SU-DHL-6 (cell line): ENCODE measurements at regions not wholly inside any gene's neighbourhood (a gene's known extent, or its start where the extent isn't known, plus 50 kb on each side); places are given as distances from the start of the nearest gene placed in this dataset.

Experiments
- H2AFZ ChIP-seq: fragments of 200-600 bp; sonication (generic); 2 replicates; pipeline ENCODE4 v1.6.1; 2014; ENCODE audit warnings: low read depth, mild to moderate bottlenecking, moderate library complexity, mixed read lengths, antibody characterized with exemption, low read length; ENCODE audit not compliant: severe bottlenecking
- H3F3A ChIP-seq: fragments of 200-600 bp; shearing (Covaris generic); 2 replicates; pipeline ENCODE4 v1.6.0; 2016; ENCODE audit warnings: antibody characterized with exemption, mild to moderate bottlenecking; ENCODE audit not compliant: insufficient read depth
- H3K27ac ChIP-seq: fragments of 200-600 bp; sonication (generic); 2 replicates; pipeline ENCODE4 v1.5.1; 2016; ENCODE audit warnings: low read depth, mild to moderate bottlenecking, low read length, moderate library complexity, mixed read lengths
- H3K27me3 ChIP-seq: fragments of 200-600 bp; sonication (generic), shearing (Covaris generic); 2 replicates; pipeline ENCODE4 v1.6.0; 2014; ENCODE audit warnings: mild to moderate bottlenecking, low read length
- H3K36me3 ChIP-seq: fragments of 200-600 bp; sonication (generic); 2 replicates; pipeline ENCODE4 v1.6.1; 2014; ENCODE audit warnings: mild to moderate bottlenecking, low read length, mixed read lengths
- H3K4me2 ChIP-seq: fragments of 300-600, 200-600 bp; shearing (Covaris generic), sonication (generic); 2 replicates; pipeline ENCODE4 v1.6.0; 2014; ENCODE audit warnings: low read length, low read depth, mild to moderate bottlenecking; ENCODE audit not compliant: poor library complexity, severe bottlenecking
- H3K4me3 ChIP-seq: fragments of 200-600 bp; sonication (generic); 2 replicates; pipeline ENCODE4 v1.5.1; 2014; ENCODE audit warnings: antibody characterized with exemption, low read length, mild to moderate bottlenecking, mixed read lengths; ENCODE audit not compliant: insufficient read depth, poor library complexity, severe bottlenecking
- H3K79me2 ChIP-seq: fragments of 200-600 bp; sonication (generic); 2 replicates; pipeline ENCODE4 v1.6.1; 2014; ENCODE audit warnings: mild to moderate bottlenecking, low read length, moderate library complexity; ENCODE audit not compliant: insufficient read depth
- H3K9ac ChIP-seq: fragments of 200-600 bp; sonication (generic); 2 replicates; pipeline ENCODE4 v1.7.0; 2014; ENCODE audit warnings: mild to moderate bottlenecking, low read length
- H3K9me2 ChIP-seq: fragments of 200-600 bp; sonication (generic); replicated peaks from 2 replicates; pipeline ENCODE4 v1.6.1; 2014; ENCODE audit warnings: low read length; ENCODE audit not compliant: insufficient read depth
- H3K9me3 ChIP-seq: fragments of 200-600 bp; sonication (generic); 2 replicates; pipeline ENCODE4 v1.6.1; 2014; ENCODE audit warnings: low read length, mixed read lengths; ENCODE audit not compliant: insufficient read depth
- H4K20me1 ChIP-seq: fragments of 200-600 bp; sonication (generic); 2 replicates; pipeline ENCODE4 v1.6.1; 2014; ENCODE audit warnings: low read depth, mild to moderate bottlenecking, antibody characterized with exemption, low read length, moderate library complexity, mixed read lengths
- CTCF ChIP-seq: fragments of 200-600 bp; sonication (generic); IDR thresholded peaks from one replicate; pipeline ENCODE4 v1.5.1; 2017; ENCODE audit warnings: antibody characterized with exemption, mild to moderate bottlenecking, low read length, moderate library complexity; ENCODE audit not compliant: insufficient read depth, poor library complexity, severe bottlenecking
- EZH2phosphoT487 ChIP-seq: fragments of 200-600 bp; sonication (generic), shearing (Covaris generic); conservative IDR thresholded peaks from 2 replicates; pipeline ENCODE4 v1.6.1; 2018; ENCODE audit warnings: mild to moderate bottlenecking, antibody characterized with exemption, low read length, moderate library complexity, mixed read lengths

GRCh38 chr12:46550266-46550879 lies 177.8 kb upstream of the SLC38A2 start:
- H3K4me3 ChIP-seq = no peak overlapping the region
- no peak overlapping the region for H2AFZ ChIP-seq
- H3K9ac ChIP-seq = no peak overlapping the region
- H3K36me3 ChIP-seq = no peaks in the 10 kb centered on the region
- no peaks in the 10 kb centered on the region for H3K9me2 ChIP-seq
- H3K4me2 ChIP-seq = no peak overlapping the region
- H4K20me1 ChIP-seq = no peaks in the 10 kb centered on the region
- TF ChIP-seq CTCF (no peak), EZH2phosphoT487 (no peak)
- no peaks in the 10 kb centered on the region for H3K27me3 ChIP-seq
- no peaks in the 10 kb centered on the region for H3K79me2 ChIP-seq
- H3K9me3 ChIP-seq = no peaks in the 10 kb centered on the region
- H3F3A ChIP-seq = no peaks in the 10 kb centered on the region
- H3K27ac ChIP-seq = no peak overlapping the region

- Histone ChIP-seq H2AFZ (no peak overlapping the region), H3K9ac (no peak overlapping the region), H3K4me2 (no peak overlapping the region)
Measured at GRCh38 chr12:46549527-46550265, 177.1 kb upstream of the SLC38A2 start.

GRCh38 chr12:46548605-46549071 lies 176.1 kb upstream of the SLC38A2 start:
- Histone ChIP-seq H2AFZ (no peak overlapping the region), H3K27me3 (no peaks in the 10 kb centered on the region), H3K27ac (no peak overlapping the region), H3K36me3 (no peaks in the 10 kb centered on the region), H3K4me2 (no peak overlapping the region), H3K4me3 (no peak overlapping the region), H3K9me3 (no peaks in the 10 kb centered on the region), H3K79me2 (no peaks in the 10 kb centered on the region), H3K9me2 (no peaks in the 10 kb centered on the region), H3F3A (no peaks in the 10 kb centered on the region), H3K9ac (no peak overlapping the region), H4K20me1 (no peaks in the 10 kb centered on the region)
- TF ChIP-seq CTCF = no peak
- TF ChIP-seq EZH2phosphoT487 = no peak

More at GRCh38 chr12:46549527-46550265, 177.1 kb upstream of the SLC38A2 start:
- Histone ChIP-seq H3K9me2 (no peaks in the 10 kb centered on the region), H3K79me2 (no peaks in the 10 kb centered on the region), H3F3A (no peaks in the 10 kb centered on the region), H3K9me3 (no peaks in the 10 kb centered on the region), H3K27me3 (no peaks in the 10 kb centered on the region), H4K20me1 (no peaks in the 10 kb centered on the region), H3K36me3 (no peaks in the 10 kb centered on the region), H3K4me3 (no peak overlapping the region), H3K27ac (no peak overlapping the region)
- TF ChIP-seq CTCF (no peak), EZH2phosphoT487 (no peak)
